Stimulated activated naive CD4-positive, alpha-beta T cell (primary cell): ENCODE measurements at regions not wholly inside any gene's neighbourhood (a gene's known extent, or its start where the extent isn't known, plus 50 kb on each side); places are given as distances from the start of the nearest gene placed in this dataset.

Experiments
- DNase-seq, 6 experiments: peaks; one replicate each; lab custom pipeline; 2025; lab: John Stamatoyannopoulos, UW

DNA sequence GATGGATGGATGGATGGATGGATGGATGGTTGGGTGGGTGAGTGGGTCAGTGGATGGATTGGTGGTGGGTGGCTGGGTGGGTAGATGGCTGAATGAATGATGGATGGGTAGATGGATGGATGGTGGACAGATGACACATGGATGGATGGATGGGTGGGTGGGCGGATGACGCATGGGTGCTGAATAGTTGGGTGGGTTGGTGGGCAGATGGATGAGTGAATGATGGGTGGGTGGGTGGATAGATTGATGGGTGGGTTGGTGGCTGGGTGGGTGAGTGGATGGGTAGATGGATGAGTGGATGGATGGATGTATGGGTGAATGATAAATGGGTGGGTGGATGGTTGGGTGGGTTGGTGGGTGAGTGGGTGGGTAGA lies 69.9 kb upstream of the NKX1-1 start:
- DNase-seq = no peak

DNA sequence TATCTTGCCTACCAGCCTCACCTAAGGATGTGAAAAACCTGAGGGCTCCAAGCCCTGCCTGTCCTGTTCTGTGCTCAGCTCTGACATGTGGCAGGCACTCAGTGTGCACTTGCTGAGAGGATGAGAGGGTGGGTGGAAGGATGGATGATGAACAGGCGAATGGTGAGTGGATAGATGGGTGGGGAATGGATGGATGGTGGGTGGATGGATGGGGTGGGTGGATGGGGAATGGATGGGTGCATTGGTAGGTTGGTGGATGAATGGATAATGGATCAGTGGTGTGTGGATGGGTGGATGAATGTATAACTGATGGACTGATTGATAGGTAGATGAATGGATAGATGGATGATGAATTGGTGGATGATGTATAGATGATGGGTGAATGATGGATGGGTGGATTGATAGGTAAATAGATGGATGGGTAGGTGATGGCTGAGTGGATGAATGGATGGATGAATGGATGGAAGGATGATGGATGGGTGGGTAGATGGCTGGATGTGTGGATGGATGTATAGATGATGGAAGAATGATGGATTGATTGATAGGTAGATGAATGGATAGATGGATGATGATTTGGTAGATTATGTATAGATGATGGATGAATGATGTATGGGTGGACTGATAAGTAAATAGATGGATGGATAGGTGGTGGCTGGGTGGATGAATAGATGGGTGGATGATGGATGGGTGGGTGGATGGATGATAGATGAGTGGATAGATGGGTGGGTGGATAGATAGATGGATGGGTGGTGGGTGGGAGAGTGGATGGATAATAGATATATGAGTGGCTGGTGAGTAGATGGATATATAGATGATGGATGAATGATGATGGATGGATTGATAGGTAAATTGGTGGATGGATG lies 69.3 kb upstream of the NKX1-1 start:
- DNase-seq = no peak

- DNase-seq = no peak
Measured at GRCh38 chr4:1474126-1475090, 68.2 kb upstream of the NKX1-1 start.

DNA sequence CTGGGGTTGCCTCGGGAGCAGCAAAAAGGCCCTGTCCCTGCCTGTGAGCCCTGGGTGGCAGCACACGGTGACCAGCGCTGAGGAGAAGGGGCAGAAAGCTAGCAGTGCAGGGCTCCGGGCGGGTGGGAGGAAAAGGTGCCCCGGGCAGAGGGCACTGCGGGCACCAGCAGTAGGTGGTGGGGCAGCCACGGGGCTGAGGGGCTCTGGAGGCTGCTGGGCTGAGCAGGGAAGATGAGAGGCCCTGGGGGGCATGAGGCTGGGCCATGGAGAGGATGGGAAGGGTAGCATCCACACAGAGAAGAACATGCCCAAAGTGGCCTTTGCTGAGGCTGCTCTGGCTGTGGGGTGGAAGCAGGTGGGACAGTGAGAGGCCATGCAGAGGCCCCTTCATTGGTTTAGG lies 67.5 kb upstream of the NKX1-1 start:
- DNase-seq = no peak

DNA sequence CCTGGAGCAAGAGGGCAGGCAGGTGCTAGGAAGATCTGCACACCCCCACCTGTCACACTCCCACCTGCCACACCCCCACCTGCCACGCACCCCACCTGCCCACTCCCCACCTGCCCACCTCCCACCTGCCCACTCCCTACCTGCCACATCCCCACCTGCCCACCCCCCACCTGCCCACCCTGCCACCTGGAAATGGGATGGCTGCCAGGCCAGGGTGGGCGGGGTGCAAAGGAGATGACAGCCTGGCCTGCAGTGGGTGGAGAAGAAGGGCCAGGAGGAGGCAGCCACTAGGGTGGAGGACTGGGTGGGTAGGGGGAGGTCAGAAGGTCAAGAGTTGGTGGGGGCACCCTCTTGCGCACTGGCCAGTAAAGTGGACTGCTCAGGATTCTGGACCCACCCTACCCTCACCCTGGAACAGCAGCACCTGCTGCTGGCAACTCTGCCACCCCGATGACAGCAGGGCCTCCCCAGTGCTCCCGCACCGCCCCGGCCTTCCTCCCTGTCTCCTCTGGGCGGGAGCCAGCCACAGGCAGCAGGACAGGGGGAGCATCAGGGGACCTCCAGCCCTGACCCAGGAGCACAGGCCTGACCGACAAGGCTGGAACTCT lies 66.8 kb upstream of the NKX1-1 start:
- DNase-seq = no peak

DNA sequence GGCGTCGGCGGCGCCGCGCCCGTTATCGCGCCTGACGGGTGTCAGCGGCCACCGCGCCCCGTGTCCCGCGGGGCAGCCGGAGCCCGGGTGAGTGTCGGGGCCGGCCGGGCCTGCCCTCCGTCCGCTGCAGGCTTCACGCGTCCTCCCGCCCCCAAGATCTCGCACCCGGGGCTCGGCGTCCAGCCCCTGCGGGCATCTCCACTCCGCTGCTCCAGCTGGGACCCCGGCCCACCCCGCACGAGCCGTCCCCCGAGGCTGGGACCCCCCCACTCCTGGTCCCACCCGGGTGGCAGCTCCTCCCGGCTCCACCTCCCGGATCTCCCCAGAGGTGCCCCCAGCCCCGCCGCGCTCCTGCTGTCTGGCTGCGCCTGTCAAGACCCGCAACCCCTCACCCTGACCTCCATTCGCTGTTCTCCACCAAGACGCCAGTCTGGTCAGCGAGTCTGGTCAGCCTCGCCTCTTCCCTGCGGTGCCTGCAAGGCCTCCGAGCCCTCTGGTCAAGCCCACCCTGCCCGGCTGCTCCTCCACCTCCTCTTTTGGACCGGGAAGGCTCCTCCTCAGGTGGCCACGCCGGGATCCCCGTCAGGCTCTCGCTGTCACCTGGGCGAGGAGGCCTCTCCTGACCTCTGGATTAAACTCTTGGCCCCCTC lies 66.0 kb upstream of the NKX1-1 start:
- DNase-seq = no peak

- no peak for DNase-seq
Measured at GRCh38 chr4:1471443-1472147, 65.4 kb upstream of the NKX1-1 start.

GRCh38 chr4:1470816-1471442 lies 64.7 kb upstream of the NKX1-1 start:
- DNase-seq = no peak

GRCh38 chr4:1470393-1470670 lies 64.1 kb upstream of the NKX1-1 start:
- DNase-seq = no peak

DNA sequence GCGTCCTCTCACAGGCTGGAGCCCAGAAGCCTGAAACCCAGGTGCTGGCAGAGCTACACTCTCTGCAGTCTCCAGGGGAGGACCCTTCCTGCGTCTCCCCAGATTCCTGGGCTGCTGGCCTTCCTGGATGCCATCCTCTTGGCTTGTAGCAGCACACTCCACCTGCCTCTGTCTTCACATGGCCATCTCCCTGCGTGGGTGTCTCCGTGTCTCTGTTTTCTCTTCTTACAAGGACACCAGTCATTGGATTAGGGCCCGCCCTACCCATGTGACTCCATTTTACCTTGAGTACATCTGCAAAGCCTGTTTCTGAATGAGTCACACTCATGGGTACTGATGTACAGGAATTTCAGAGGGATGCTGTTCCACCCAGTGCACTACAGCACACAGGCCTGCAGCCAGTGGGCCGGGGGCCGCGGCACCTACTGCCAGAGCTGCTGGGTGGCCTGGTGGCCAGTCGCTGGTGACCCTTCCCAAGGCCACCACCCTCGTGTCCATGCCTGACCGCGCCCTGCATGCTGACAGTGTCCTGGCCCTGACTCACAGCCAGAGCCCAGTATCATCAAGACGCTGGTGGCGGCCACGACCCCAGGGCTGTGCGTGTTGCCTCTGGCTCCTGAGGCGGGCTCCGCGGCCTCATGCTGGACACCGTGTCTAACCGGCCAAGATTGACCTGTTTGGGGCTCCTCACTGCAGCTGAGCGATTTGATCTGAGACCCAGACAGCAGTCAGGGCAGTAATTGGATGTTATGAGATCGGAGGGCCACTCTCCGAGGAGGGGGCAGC lies 63.6 kb upstream of the NKX1-1 start:
- DNase-seq = no peak

DNA sequence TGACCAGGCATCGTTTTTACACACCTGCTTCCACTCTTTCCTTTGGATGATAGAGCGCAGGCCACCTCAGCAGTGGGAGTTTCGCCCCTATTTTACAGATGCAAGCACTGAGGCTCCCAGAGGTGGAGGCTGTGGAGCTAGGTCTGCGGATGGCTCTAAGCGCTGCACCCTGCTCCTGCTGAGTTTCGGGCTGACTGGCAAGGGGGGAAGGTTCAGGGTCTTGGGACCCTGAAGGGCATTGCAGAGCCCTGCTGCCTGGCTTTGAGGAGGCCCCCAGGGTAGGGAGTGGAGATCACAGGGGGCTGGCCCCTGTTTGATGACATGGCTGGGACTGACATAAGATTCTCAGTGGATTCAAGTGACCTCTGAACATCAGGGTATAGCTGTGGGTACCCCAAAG lies 62.8 kb upstream of the NKX1-1 start:
- DNase-seq = no peak

- DNase-seq = no peak
Measured at GRCh38 chr4:1467581-1468458, 61.6 kb upstream of the NKX1-1 start.

DNA sequence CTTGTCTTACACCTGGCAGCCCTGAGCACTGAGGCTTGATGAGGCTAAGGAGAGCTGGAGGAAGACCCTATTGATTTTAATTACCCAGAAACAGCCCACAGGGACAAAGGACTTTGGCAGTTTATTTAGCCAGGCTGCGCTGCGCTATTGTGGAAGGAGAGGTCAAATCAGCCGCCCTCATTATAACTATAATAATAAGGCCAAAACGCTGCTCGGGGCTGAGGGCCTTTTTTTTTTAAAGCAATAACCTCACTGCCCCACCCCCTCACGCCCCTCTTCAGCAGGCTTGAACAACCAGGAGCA lies 60.6 kb upstream of the NKX1-1 start:
- DNase-seq = no peak

DNA sequence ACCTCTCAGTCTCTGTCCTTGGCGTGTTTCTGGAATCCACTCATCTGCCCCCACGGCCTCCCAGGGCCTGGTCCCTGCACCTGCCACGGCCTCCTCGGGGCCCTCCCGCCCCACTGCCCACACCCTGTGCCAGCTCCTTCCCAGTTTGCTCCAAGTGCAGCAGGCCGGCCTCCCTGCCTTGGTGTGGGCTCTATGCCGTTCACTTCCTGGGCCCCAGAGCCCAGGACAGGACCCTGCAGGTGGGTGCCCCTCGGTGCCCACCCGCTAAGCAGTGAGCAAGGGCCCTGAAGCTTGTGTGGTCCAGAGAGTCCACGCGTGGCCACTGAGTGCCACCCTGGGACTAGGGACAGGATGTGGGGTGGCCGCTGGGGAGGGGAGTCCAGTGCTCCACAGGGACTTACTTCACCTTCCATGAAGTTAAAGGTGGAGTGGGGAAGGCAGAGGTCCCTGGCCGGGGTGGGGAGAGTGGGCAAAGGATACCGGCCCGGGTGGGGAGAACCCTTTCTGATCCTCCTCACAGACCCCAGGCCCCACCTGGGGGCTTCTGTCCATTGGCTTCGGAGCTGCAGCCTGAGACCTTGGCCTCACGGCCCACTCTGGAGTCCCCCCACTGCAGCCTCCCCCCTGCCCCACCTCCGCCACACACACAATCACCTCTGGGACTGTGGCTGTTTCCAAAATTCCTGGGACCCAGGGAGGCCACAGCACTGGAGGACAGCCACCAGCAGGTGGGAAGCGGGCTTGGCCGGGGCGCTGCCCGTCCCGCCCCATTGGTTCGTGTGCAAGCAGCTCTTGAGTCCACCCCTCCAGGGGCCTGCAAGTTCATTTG lies 60.0 kb upstream of the NKX1-1 start:
- no peak for DNase-seq

DNA sequence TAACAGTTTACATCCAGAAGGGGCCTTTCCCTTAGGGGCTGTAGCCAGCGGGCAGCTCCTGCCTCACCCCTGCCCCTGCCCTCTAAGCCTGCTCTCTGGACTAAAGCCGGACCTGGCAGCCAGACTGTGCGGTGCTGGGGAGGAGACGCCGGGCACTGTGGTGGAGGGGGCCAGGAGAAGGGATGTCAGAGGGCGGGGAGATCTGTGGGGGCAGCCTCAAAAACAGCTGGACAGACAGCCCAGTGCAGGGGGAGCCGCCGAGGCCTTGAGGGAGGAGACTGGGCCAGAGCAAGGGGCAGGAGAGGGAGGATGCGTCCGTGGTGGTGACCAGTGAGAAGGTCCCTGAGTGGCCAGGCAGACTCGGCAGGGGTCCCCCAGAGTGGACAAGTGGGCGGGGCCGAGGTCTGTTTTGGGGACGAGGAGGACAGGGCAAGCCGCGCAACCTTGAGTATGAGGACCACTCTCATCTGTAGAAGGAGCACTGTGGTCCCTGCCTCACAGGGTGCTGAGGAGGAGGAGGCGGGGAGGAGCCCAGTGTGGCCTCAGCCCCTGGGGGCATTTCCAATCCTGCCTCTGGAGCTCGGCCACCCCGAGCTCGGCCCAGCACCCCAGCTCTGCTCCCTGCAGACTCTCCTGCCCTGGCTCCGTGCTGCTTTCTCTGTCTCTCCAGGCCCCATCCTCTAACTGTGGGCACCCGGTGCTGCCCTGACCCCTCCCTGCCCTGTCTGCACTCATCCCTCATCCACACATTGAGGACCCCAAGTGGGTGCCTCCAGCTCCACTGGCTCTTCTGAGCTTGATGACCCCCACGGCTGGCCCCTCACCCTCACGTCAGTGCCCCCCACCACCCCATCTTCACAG lies 59.2 kb upstream of the NKX1-1 start:
- no peak for DNase-seq

DNA sequence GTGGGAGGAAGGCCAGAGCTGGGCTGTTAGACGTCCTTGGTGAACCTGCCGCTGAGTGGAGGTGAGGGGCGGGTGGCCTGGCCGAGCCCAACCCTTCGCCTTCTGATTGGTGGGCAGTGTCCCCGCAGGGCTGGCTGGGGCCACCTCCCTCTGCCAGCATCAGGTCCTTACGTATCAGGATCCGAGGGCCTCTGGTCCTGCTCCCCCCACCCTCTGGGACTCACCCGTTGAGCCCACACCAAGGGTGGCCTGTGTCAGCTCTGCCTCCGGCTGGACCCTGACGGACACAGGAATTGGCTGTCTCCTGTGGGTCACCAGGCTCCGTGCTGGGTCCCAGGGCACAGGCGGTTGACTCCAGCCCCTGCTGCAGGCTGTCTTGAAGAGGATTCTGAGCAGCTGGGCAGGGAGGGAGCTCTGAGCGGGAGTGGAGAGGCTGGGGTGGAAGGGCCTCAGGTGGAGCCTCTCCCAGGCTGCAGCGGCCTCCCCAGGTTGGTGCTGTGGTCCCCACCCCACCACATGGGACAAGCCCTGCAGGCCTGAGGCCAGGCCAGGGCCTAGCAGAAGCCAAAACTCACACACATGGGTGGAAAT lies 58.4 kb upstream of the NKX1-1 start:
- no peak for DNase-seq

- no peak for DNase-seq
Measured at GRCh38 chr4:1463927-1464540, 57.8 kb upstream of the NKX1-1 start.
